AG09309 (cell line): ENCODE measurements at regions not wholly inside any gene's neighbourhood (a gene's known extent, or its start where the extent isn't known, plus 50 kb on each side); places are given as distances from the start of the nearest gene placed in this dataset.
"Not testable (repeated sequence)": the region's sequence is repeated elsewhere in the genome, so short reads cannot be mapped to it uniquely, and the experiment has no call there.

Experiments used
- DNase-seq: peaks from one replicate; pipeline ENCODE4 v3.0.0-alpha.2; 2010; ENCODE audit warnings: low read depth
- H3K4me3 ChIP-seq: 2 replicates; pipeline ENCODE4 v1.5.1; 2011; ENCODE audit warnings: mild to moderate bottlenecking, low read depth, low read length, moderate library complexity; ENCODE audit not compliant: control insufficient read depth
- CTCF ChIP-seq: IDR thresholded peaks from 2 replicates; pipeline ENCODE4 v1.5.1; 2011; ENCODE audit warnings: mild to moderate bottlenecking, low read depth, low read length, inconsistent platforms; ENCODE audit not compliant: insufficient read depth, control insufficient read depth; ENCODE audit errors: missing control alignments

- no peak for TF ChIP-seq CTCF
- H3K4me3 ChIP-seq = no peak overlapping the region
- no peak for DNase-seq
Measured at GRCh38 chr6:8821981-8822381, 386.6 kb upstream of the SLC35B3 start.

- DNase-seq = no peak
- no peak overlapping the region for H3K4me3 ChIP-seq
- TF ChIP-seq CTCF = no peak
Measured at GRCh38 chr6:8820313-8820712, 385.0 kb upstream of the SLC35B3 start.

- DNase-seq = no peak
- no peak overlapping the region for H3K4me3 ChIP-seq
- TF ChIP-seq CTCF = no peak
Measured at GRCh38 chr6:8819446-8819845, 384.1 kb upstream of the SLC35B3 start.

GRCh38 chr6:8814440-8815000 lies 379.2 kb upstream of the SLC35B3 start:
- H3K4me3 ChIP-seq = no peak overlapping the region
- no peak for DNase-seq
- no peak for TF ChIP-seq CTCF

GRCh38 chr6:8810325-8810724 lies 375.0 kb upstream of the SLC35B3 start:
- TF ChIP-seq CTCF = no peak
- H3K4me3 ChIP-seq = no peak overlapping the region
- no peak for DNase-seq

- DNase-seq = no peak
- H3K4me3 ChIP-seq = no peak overlapping the region
- TF ChIP-seq CTCF = no peak
Measured at GRCh38 chr6:8809662-8810061, 374.3 kb upstream of the SLC35B3 start.

GRCh38 chr6:8803181-8803760 lies 367.9 kb upstream of the SLC35B3 start:
- no peak for TF ChIP-seq CTCF
- H3K4me3 ChIP-seq = no peak overlapping the region
- no peak for DNase-seq

GRCh38 chr6:8802397-8802796 lies 367.1 kb upstream of the SLC35B3 start:
- not testable (repeated sequence) for H3K4me3 ChIP-seq, DNase-seq
